Mammary epithelial cell (primary cell): ENCODE measurements at regions not wholly inside any gene's neighbourhood (a gene's known extent, or its start where the extent isn't known, plus 50 kb on each side); places are given as distances from the start of the nearest gene placed in this dataset.

Experiments
- CTCF ChIP-seq, 2 donors: IDR thresholded peaks in 1 of 2; conservative IDR thresholded peaks in 1 of 2; 2 replicates each; pipeline ENCODE4 v1.5.1; 2011 to 2012; ENCODE audit warnings: inconsistent platforms in 2 of 2, low read length in 2 of 2, mild to moderate bottlenecking in 2 of 2, control low read depth in 1 of 2, low read depth in 1 of 2; ENCODE audit not compliant: insufficient read depth in 1 of 2; ENCODE audit errors: extremely low read depth in 1 of 2
- EZH2 ChIP-seq: IDR thresholded peaks from 2 replicates; pipeline ENCODE4 v1.6.1; 2012; ENCODE audit warnings: low read length, inconsistent platforms, borderline replicate concordance

DNA sequence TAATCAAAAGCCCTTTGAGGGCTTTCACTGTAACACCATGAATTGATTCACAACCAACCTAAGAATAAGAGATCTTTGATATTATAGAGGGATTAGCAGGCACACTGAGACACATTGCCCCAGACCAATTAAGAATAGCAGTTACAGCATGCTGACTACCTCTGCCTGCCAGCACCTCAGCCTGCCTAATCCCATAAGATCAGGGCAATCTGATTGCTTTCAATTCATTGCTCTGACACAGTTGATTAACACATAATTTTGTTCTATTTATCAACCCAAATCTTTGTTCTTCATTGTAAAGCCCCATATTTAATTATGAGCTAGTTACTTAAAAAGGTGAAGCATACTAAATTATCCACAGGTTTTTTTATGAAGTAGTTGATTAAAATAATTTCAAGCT lies 548.8 kb upstream of the ZP4 start:
- TF ChIP-seq CTCF (conservative IDR thresholded peaks at IDR 0.05 in 1 of 2, IDR thresholded peaks at IDR 0.05 in 1 of 2; ENCODE audit: extremely low read depth in 1 of 2, insufficient read depth in 1 of 2, low read depth in 1 of 2, low read length in 2 of 2), result no peak
- no peak for TF ChIP-seq EZH2
